ENCODE measurements at regions not wholly inside any gene's neighbourhood (a gene's known extent, or its start where the extent isn't known, plus 50 kb on each side); places are given as distances from the start of the nearest gene placed in this dataset.

DNA sequence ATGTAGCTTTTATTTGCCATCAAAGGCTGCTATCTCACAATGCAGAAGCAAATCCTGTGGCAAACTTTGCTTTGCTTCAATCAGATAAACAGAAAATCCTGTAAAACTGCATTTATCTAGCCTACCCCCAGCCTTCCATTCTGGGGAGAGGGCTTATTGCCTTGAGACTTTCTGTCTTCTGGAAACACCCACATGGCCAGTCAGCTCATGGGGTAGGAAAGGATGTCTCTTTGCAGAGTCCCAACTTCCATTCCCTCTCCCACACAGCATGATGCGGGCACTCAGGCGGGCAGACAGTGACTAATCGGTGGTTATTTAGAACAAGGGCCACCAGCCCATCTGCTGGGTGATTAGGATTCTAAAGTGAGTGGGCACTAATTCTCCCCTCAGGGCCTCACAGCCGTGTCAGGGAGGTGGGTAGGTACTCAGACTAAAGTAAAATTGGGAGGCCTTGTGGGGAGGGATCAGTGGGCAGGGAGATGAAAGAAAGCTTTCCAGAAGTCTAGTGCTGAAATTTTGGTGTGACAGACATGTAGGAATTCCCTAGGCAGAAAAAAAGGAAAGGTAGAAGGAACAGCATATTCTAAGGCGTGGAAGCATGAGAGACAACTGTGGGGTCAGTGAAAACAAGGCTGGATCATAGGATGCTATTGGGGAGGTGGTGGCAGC is 720.5 kb downstream of the VRK1 start:
- TF ChIP-seq POLR2A (IDR thresholded peaks at IDR 0.05; ENCODE audit: low read length) (no peak), GATA1 (IDR thresholded peaks at IDR 0.05; ENCODE audit: low read depth, low read length) (no peak)

Measured in erythroblast (primary cell).